H1 (cell line): ENCODE measurements at regions not wholly inside any gene's neighbourhood (a gene's known extent, or its start where the extent isn't known, plus 50 kb on each side); places are given as distances from the start of the nearest gene placed in this dataset.

Source experiments
- CTCF ChIA-PET: fragments of 300-600 bp; sonication (Branson Sonifier 250); formaldehyde crosslinking; loops from one replicate; lab custom pipeline; 2021; ENCODE audit not compliant: partially characterized antibody; lab: Charles Lee
- POLR2A ChIA-PET: fragments of 300-600 bp; sonication (Branson Sonifier 250); formaldehyde crosslinking; loops from one replicate; lab custom pipeline; 2021; ENCODE audit warnings: inconsistent platforms; ENCODE audit not compliant: partially characterized antibody; lab: Charles Lee
- DNase-seq, 2 experiments: peaks; one replicate each; pipeline versions ENCODE4 v3.0.0 to v3.0.0-alpha.2; 2010 to 2022; ENCODE audit warnings: low spot score in 2 of 2, low read depth in 1 of 2, mixed read lengths in 1 of 2
- FAIRE-seq: peaks from 2 replicates; lab custom pipeline; 2011; peaks lifted over from hg19 to GRCh38; lab: Jason Lieb, UNC
- H2AFZ ChIP-seq: 2 replicates; pipeline ENCODE4 v1.8.1; 2012; ENCODE audit warnings: low read length, inconsistent platforms
- H2AK5ac ChIP-seq: 2 replicates; pipeline ENCODE4 v1.6.1; 2013; ENCODE audit warnings: low read depth, low read length
- H2BK120ac ChIP-seq: replicated peaks from 2 replicates; pipeline ENCODE3; 2013; ENCODE audit warnings: low read depth, low read length, inconsistent platforms
- H2BK12ac ChIP-seq: 2 replicates; pipeline ENCODE4 v1.6.1; 2013; ENCODE audit warnings: low read depth, low read length
- H2BK15ac ChIP-seq: 2 replicates; pipeline ENCODE4 v1.6.1; 2013; ENCODE audit warnings: low read length
- H2BK20ac ChIP-seq: 2 replicates; pipeline ENCODE4 v1.6.1; 2013; ENCODE audit warnings: low read length
- H2BK5ac ChIP-seq: 2 replicates; pipeline ENCODE4 v1.6.1; 2013; ENCODE audit warnings: low read depth, low read length
- H3K14ac ChIP-seq: 2 replicates; pipeline ENCODE4 v1.6.1; 2013; ENCODE audit warnings: inconsistent platforms; ENCODE audit not compliant: insufficient read length
- H3K18ac ChIP-seq: 2 replicates; pipeline ENCODE4 v1.6.1; 2013; ENCODE audit warnings: low read length; ENCODE audit errors: extremely low read depth
- H3K23ac ChIP-seq: 2 replicates; pipeline ENCODE4 v1.6.1; 2013; ENCODE audit warnings: inconsistent platforms; ENCODE audit not compliant: insufficient read length
- H3K23me2 ChIP-seq: 2 replicates; pipeline ENCODE4 v1.6.1; 2013; ENCODE audit warnings: low read depth, low read length
- H3K27ac ChIP-seq: 2 replicates; pipeline ENCODE4 v1.6.1; 2011; ENCODE audit warnings: low read depth, low read length, inconsistent platforms
- H3K27me3 ChIP-seq, 4 experiments: replicated peaks in 1 of 4; 1 replicate in 1 of 4; 2 replicates in 3 of 4; pipeline versions ENCODE4 v1.6.1 to v1.8.1; 2011 to 2013; ENCODE audit warnings: low read length in 3 of 4, mild to moderate bottlenecking in 3 of 4, inconsistent platforms in 2 of 4, mixed read lengths in 2 of 4, moderate library complexity in 1 of 4; ENCODE audit not compliant: control insufficient read depth in 3 of 4, insufficient read depth in 3 of 4; ENCODE audit errors: extremely low read depth in 1 of 4
- H3K36me3 ChIP-seq, 4 experiments: 2 replicates each; pipeline versions ENCODE4 v1.6.1 to v1.8.1; 2011 to 2013; ENCODE audit warnings: mild to moderate bottlenecking in 4 of 4, low read length in 3 of 4, moderate library complexity in 2 of 4, control low read depth in 1 of 4, inconsistent platforms in 1 of 4; ENCODE audit not compliant: insufficient read depth in 4 of 4, control insufficient read depth in 2 of 4
- H3K4ac ChIP-seq: replicated peaks from 2 replicates; pipeline ENCODE3; 2013; ENCODE audit warnings: low read length, low read depth, mixed read lengths, inconsistent platforms; ENCODE audit not compliant: insufficient read length
- H3K4me1 ChIP-seq, 4 experiments: replicated peaks in 1 of 4; 1 replicate in 1 of 4; 2 replicates in 3 of 4; pipeline versions ENCODE4 v1.6.1 to v1.8.1; 2011 to 2013; ENCODE audit warnings: low read length in 3 of 4, inconsistent platforms in 2 of 4, mixed read lengths in 1 of 4; ENCODE audit not compliant: insufficient read depth in 4 of 4, control insufficient read depth in 3 of 4
- H3K4me2 ChIP-seq, 2 experiments: 2 replicates each; pipeline versions ENCODE4 v1.6.1 to v1.8.1; 2011 to 2013; ENCODE audit warnings: low read depth in 2 of 2, low read length in 2 of 2, control low read depth in 1 of 2, inconsistent platforms in 1 of 2, mild to moderate bottlenecking in 1 of 2; ENCODE audit not compliant: insufficient read depth in 1 of 2
- H3K4me3 ChIP-seq, 4 experiments: fragments of 200-600, 300-600 bp in 1 of 4; sonication (generic), shearing (Covaris generic), sonication (Bioruptor Twin) in 1 of 4; 2 replicates each; pipeline versions ENCODE4 v1.5.1 to v1.8.1; 2011 to 2016; ENCODE audit warnings: low read length in 4 of 4, low read depth in 3 of 4, control low read depth in 2 of 4, inconsistent platforms in 2 of 4, mild to moderate bottlenecking in 2 of 4, mixed read lengths in 1 of 4, moderate library complexity in 1 of 4; ENCODE audit not compliant: insufficient read depth in 2 of 4; ENCODE audit errors: extremely low read depth in 1 of 4
- H3K56ac ChIP-seq: replicated peaks from 2 replicates; pipeline ENCODE3; 2013; ENCODE audit warnings: low read depth, mild to moderate bottlenecking, mixed read lengths, low read length, inconsistent platforms; ENCODE audit not compliant: insufficient read length
- H3K79me1 ChIP-seq: 2 replicates; pipeline ENCODE4 v1.6.1; 2013; ENCODE audit warnings: low read depth, low read length, control low read depth
- H3K79me2 ChIP-seq, 2 experiments: 2 replicates each; pipeline versions ENCODE4 v1.6.1 to v1.8.1; 2012 to 2013; ENCODE audit warnings: low read length in 2 of 2, mild to moderate bottlenecking in 2 of 2, inconsistent platforms in 1 of 2; ENCODE audit not compliant: insufficient read depth in 2 of 2, control insufficient read depth in 1 of 2
- H3K9ac ChIP-seq, 4 experiments: replicated peaks in 1 of 4; 1 replicate in 1 of 4; 2 replicates in 3 of 4; pipeline versions ENCODE4 v1.6.1 to v1.8.1; 2011 to 2013; ENCODE audit warnings: low read depth in 3 of 4, low read length in 3 of 4, control low read depth in 2 of 4, mild to moderate bottlenecking in 2 of 4, moderate library complexity in 2 of 4, inconsistent platforms in 1 of 4; ENCODE audit errors: extremely low read depth in 1 of 4
- H3K9me3 ChIP-seq, 2 experiments: 2 replicates each; pipeline versions ENCODE4 v1.6.1 to v1.8.1; 2012 to 2013; ENCODE audit warnings: mild to moderate bottlenecking in 2 of 2, moderate library complexity in 2 of 2, control low read depth in 1 of 2, inconsistent platforms in 1 of 2, low read depth in 1 of 2, low read length in 1 of 2, mixed read lengths in 1 of 2; ENCODE audit not compliant: insufficient read depth in 2 of 2
- H4K20me1 ChIP-seq, 2 experiments: replicated peaks in 1 of 2; 2 replicates each; pipeline versions ENCODE3 to v1.8.1; 2011 to 2013; ENCODE audit warnings: inconsistent platforms in 2 of 2, low read length in 2 of 2, mild to moderate bottlenecking in 1 of 2; ENCODE audit not compliant: insufficient read depth in 2 of 2, control insufficient read depth in 1 of 2
- H4K5ac ChIP-seq: 2 replicates; pipeline ENCODE4 v1.6.1; 2013; ENCODE audit warnings: low read length, low read depth, mixed read lengths, inconsistent platforms; ENCODE audit not compliant: insufficient read length
- H4K8ac ChIP-seq: 2 replicates; pipeline ENCODE4 v1.8.0; 2013; ENCODE audit warnings: mild to moderate bottlenecking, moderate library complexity, low read length, inconsistent platforms; ENCODE audit not compliant: insufficient read depth; ENCODE audit errors: extremely low read depth
- H4K91ac ChIP-seq: replicated peaks from 2 replicates; pipeline ENCODE3; 2013; ENCODE audit warnings: low read length, mixed read lengths, inconsistent platforms; ENCODE audit not compliant: insufficient read length
- ASH2L ChIP-seq: fragments of 200-600, 300-600 bp; sonication (generic); IDR thresholded peaks from one replicate; pipeline ENCODE4 v1.7.1; 2017; ENCODE audit warnings: low read length
- EZH2 ChIP-seq: fragments of 200-600 bp; sonication (generic); IDR thresholded peaks from 2 replicates; pipeline ENCODE4 v1.7.1; 2012; ENCODE audit warnings: low read depth, mild to moderate bottlenecking, moderate library complexity, low read length, inconsistent platforms; ENCODE audit not compliant: severe bottlenecking
- KDM1A ChIP-seq: fragments of 200-600, 300-600 bp; sonication (generic); IDR thresholded peaks from 2 replicates; pipeline ENCODE4 v1.7.1; 2016; ENCODE audit warnings: mild to moderate bottlenecking, low read length, borderline replicate concordance
- RNF2 ChIP-seq: fragments of 200-900, 300-1000 bp; sonication (generic); IDR thresholded peaks from 2 replicates; pipeline ENCODE4 v1.7.1; 2016; ENCODE audit warnings: borderline replicate concordance, low read depth, mild to moderate bottlenecking, antibody characterized with exemption, low read length; ENCODE audit not compliant: poor library complexity, severe bottlenecking; ENCODE audit errors: missing control alignments
- SP4 ChIP-seq: IDR thresholded peaks from 2 replicates; pipeline ENCODE4 v1.6.1; 2012; ENCODE audit warnings: low read length, inconsistent platforms
- WGBS, 2 experiments: shearing (Covaris generic) in 1 of 2; methylation state at CpG; one replicate each; pipeline versions ENCODE4 v1.1.6 to v1.1.7; 2013 to 2015; ENCODE audit warnings: low lambda C conversion rate in 2 of 2, mixed read lengths in 2 of 2, inconsistent platforms in 1 of 2, low coverage in 1 of 2, missing lambda C conversion rate in 1 of 2; ENCODE audit not compliant: insufficient replicate concordance in 2 of 2, insufficient coverage in 1 of 2, insufficient read length in 1 of 2; ENCODE audit errors: extremely low coverage in 1 of 2, missing lambda C conversion rate in 1 of 2; 5-methylcytosine and 5-hydroxymethylcytosine counted together

- ChIA-PET CTCF (no interaction called here), POLR2A (interaction anchor here (1.0 to 1.2 kb wide), 2 partner anchors 34 to 35 kb away, joined by 3 to 4 read pairs; no protein-coding TSS in a partner anchor)
- Histone ChIP-seq H3K4me1 (peaks cover 0 to 11% (median 2%) of the 10 kb centered on the region in 4 experiments; a peak in 2 of 7 replicates), H3K4me2 (peak overlapping the region; percentile 42 to 44; a peak in 3 of 4 replicates), H2AFZ (no peak overlapping the region), H4K8ac (no peak overlapping the region), H2BK5ac (no peak overlapping the region), H3K27me3 (no peaks in the 10 kb centered on the region), H3K23me2 (no peaks in the 10 kb centered on the region), H3K27ac (peak overlapping the region; percentile 63), H3K9me3 (no peaks in the 10 kb centered on the region), H3K79me2 (peaks cover 0 to 69% of the 10 kb centered on the region in 2 experiments; a peak in 2 of 4 replicates), H3K4me3 (peak overlapping the region in 1 of 4 experiments; percentile 24; a peak in 2 of 8 replicates), H3K9ac (no peak overlapping the region), H3K18ac (no peak overlapping the region), H2AK5ac (no peak overlapping the region), H4K20me1 (no peaks in the 10 kb centered on the region), H4K91ac (no peak overlapping the region), H2BK12ac (no peak overlapping the region; the same call in 1 of the 2 replicates), H4K5ac (no peak overlapping the region), H3K79me1 (no peaks in the 10 kb centered on the region), H3K23ac (no peak overlapping the region), H3K36me3 (no peaks in the 10 kb centered on the region), H2BK20ac (no peak overlapping the region), H2BK120ac (no peak overlapping the region), H3K14ac (no peak overlapping the region), H2BK15ac (no peak overlapping the region), H3K4ac (no peak overlapping the region), H3K56ac (no peak overlapping the region)
- FAIRE-seq (no peak), DNase-seq (no peak)
- WGBS, 2 experiments = 41% methylated on average over 8 of the region's 8 CpGs; no CpG with 5 or more reads in 1 of the 2 experiments
- TF ChIP-seq SP4 = no peak
- no peak for TF ChIP-seq EZH2
- no peak for TF ChIP-seq KDM1A
- no peak for TF ChIP-seq RNF2
- TF ChIP-seq ASH2L = no peak
Measured at GRCh38 chrX:73977542-73978169, 125.1 kb upstream of the XIST start.
